Vagina (tissue), 2 donors: ENCODE measurements at regions not wholly inside any gene's neighbourhood (a gene's known extent, or its start where the extent isn't known, plus 50 kb on each side); places are given as distances from the start of the nearest gene placed in this dataset.

Experiments used
- POLR2A ChIP-seq, 2 donors: fragments of 450-650 bp; IDR thresholded peaks; one replicate each; pipeline ENCODE4 v1.6.1; 2017; ENCODE audit warnings: antibody characterized with exemption in 2 of 2, mild to moderate bottlenecking in 2 of 2, moderate library complexity in 2 of 2
- POLR2AphosphoS5 ChIP-seq, 2 donors: sonication (generic); formaldehyde crosslinking; IDR thresholded peaks; one replicate each; pipeline ENCODE4 v1.9.0; 2017; ENCODE audit warnings: antibody characterized with exemption in 2 of 2, mild to moderate bottlenecking in 2 of 2, low read depth in 1 of 2; ENCODE audit not compliant: insufficient read depth in 1 of 2
- TF ChIP-seq, protein P1 (sequence below), 3 experiments: fragments of 450-650 bp in 2 of 3; fragments of 200-600 bp in 1 of 3; sonication (generic) in 1 of 3; IDR thresholded peaks; one replicate each; pipeline ENCODE4 v1.5.1; 2017 to 2019; ENCODE audit warnings: antibody characterized with exemption in 3 of 3, mild to moderate bottlenecking in 2 of 3, moderate library complexity in 2 of 3

DNA sequence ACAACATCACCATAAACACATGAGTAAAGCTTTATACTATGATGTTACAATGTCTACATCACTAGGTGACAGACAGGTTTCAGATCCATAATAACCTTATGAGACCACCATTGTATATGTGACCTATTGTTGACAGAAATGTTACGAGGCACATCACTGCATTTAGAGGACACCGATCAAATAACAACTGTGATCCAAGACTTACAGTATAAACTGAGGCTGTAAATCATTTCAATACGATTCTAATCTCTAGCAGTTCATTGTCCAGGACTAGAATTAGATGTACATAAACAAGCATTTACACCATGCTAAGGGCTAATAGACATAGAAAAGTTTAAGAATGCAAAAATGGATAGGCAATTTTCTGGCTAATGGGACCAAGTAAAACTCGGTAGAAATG is 491.9 kb upstream of the ROBO1 start:
- TF ChIP-seq POLR2AphosphoS5 (IDR thresholded peaks at IDR 0.05; ENCODE audit: insufficient read depth in 1 of 2, low read depth in 1 of 2) (no peak), POLR2A (IDR thresholded peaks at IDR 0.05) (no peak)
- TF ChIP-seq, protein P1, sequence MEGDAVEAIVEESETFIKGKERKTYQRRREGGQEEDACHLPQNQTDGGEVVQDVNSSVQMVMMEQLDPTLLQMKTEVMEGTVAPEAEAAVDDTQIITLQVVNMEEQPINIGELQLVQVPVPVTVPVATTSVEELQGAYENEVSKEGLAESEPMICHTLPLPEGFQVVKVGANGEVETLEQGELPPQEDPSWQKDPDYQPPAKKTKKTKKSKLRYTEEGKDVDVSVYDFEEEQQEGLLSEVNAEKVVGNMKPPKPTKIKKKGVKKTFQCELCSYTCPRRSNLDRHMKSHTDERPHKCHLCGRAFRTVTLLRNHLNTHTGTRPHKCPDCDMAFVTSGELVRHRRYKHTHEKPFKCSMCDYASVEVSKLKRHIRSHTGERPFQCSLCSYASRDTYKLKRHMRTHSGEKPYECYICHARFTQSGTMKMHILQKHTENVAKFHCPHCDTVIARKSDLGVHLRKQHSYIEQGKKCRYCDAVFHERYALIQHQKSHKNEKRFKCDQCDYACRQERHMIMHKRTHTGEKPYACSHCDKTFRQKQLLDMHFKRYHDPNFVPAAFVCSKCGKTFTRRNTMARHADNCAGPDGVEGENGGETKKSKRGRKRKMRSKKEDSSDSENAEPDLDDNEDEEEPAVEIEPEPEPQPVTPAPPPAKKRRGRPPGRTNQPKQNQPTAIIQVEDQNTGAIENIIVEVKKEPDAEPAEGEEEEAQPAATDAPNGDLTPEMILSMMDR (IDR thresholded peaks at IDR 0.05), result no peak
